ENCODE measurements at regions not wholly inside any gene's neighbourhood (a gene's known extent, or its start where the extent isn't known, plus 50 kb on each side); places are given as distances from the start of the nearest gene placed in this dataset.

- DNase-seq = no peak
Measured at GRCh38 chr12:13373803-13374202, 177.3 kb downstream of the EMP1 start.

GRCh38 chr12:13373131-13373530 lies 176.6 kb downstream of the EMP1 start:
- DNase-seq = no peak

GRCh38 chr12:13372386-13372785 lies 175.9 kb downstream of the EMP1 start:
- no peak for DNase-seq

- no peak for DNase-seq
Measured at GRCh38 chr12:13371797-13372196, 175.3 kb downstream of the EMP1 start.

- DNase-seq = no peak
Measured at GRCh38 chr12:13371367-13371766, 174.8 kb downstream of the EMP1 start.

- DNase-seq = no peak
Measured at GRCh38 chr12:13369474-13370056, 173.0 kb downstream of the EMP1 start.

- DNase-seq = no peak
Measured at GRCh38 chr12:13368971-13369370, 172.4 kb downstream of the EMP1 start.

- no peak for DNase-seq
Measured at GRCh38 chr12:13368431-13368830, 171.9 kb downstream of the EMP1 start.

GRCh38 chr12:13367973-13368372 lies 171.4 kb downstream of the EMP1 start:
- no peak for DNase-seq

GRCh38 chr12:13365748-13366366 lies 169.3 kb downstream of the EMP1 start:
- DNase-seq = no peak

GRCh38 chr12:13362260-13362841 lies 165.8 kb downstream of the EMP1 start:
- peak; percentile 2 for DNase-seq

GRCh38 chr12:13359636-13360035 lies 163.1 kb downstream of the EMP1 start:
- DNase-seq = no peak

GRCh38 chr12:13358391-13358905 lies 161.9 kb downstream of the EMP1 start:
- DNase-seq = no peak

GRCh38 chr12:13350946-13351345 lies 154.4 kb downstream of the EMP1 start:
- DNase-seq = no peak

GRCh38 chr12:13350381-13350780 lies 153.9 kb downstream of the EMP1 start:
- DNase-seq = no peak

- DNase-seq = no peak
Measured at GRCh38 chr12:13348464-13348863, 151.9 kb downstream of the EMP1 start.

- no peak for DNase-seq
Measured at GRCh38 chr12:13347241-13348043, 150.9 kb downstream of the EMP1 start.

- no peak for DNase-seq
Measured at GRCh38 chr12:13345722-13346121, 149.2 kb downstream of the EMP1 start.

- no peak for DNase-seq
Measured at GRCh38 chr12:13343375-13343774, 146.8 kb downstream of the EMP1 start.

- DNase-seq = no peak
Measured at GRCh38 chr12:13342971-13343370, 146.4 kb downstream of the EMP1 start.

GRCh38 chr12:13340149-13340548 lies 143.6 kb downstream of the EMP1 start:
- DNase-seq = no peak

- no peak for DNase-seq
Measured at GRCh38 chr12:13339538-13339937, 143.0 kb downstream of the EMP1 start.

GRCh38 chr12:13339091-13339490 lies 142.6 kb downstream of the EMP1 start:
- DNase-seq = no peak

- no peak for DNase-seq
Measured at GRCh38 chr12:13337791-13338190, 141.3 kb downstream of the EMP1 start.

All from NCI-H510A treated with DMSO at 0.1 percent for 48 hours (cell line).